ENCODE measurements at regions not wholly inside any gene's neighbourhood (a gene's known extent, or its start where the extent isn't known, plus 50 kb on each side); places are given as distances from the start of the nearest gene placed in this dataset.

DNA sequence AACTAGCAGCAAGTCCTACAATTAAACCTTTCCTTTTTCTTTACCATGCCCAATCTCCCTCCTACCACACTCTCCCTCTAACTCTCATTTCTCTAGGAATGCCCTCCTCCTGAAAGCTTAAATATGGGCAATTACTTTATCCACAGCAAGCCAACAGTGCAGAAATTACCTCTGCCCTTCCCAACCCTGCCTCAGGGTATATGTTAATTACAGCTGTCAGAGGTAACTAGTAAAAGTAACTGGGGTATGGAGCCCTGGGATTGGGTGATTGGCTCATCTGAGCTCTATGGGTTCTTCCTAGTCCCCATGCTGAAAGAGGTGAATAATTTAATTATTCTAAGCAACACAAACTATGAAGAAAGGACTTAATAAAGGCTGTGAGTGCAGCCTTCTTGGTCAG, 478.9 kb upstream of the NMUR2 start:
- no peaks in the 10 kb centered on the region for H3K4me1 ChIP-seq
- TF ChIP-seq EP300 (IDR thresholded peaks at IDR 0.05) = no peak
- TF ChIP-seq, protein P1, sequence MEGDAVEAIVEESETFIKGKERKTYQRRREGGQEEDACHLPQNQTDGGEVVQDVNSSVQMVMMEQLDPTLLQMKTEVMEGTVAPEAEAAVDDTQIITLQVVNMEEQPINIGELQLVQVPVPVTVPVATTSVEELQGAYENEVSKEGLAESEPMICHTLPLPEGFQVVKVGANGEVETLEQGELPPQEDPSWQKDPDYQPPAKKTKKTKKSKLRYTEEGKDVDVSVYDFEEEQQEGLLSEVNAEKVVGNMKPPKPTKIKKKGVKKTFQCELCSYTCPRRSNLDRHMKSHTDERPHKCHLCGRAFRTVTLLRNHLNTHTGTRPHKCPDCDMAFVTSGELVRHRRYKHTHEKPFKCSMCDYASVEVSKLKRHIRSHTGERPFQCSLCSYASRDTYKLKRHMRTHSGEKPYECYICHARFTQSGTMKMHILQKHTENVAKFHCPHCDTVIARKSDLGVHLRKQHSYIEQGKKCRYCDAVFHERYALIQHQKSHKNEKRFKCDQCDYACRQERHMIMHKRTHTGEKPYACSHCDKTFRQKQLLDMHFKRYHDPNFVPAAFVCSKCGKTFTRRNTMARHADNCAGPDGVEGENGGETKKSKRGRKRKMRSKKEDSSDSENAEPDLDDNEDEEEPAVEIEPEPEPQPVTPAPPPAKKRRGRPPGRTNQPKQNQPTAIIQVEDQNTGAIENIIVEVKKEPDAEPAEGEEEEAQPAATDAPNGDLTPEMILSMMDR (IDR thresholded peaks at IDR 0.05) = no peak
- TF ChIP-seq POLR2AphosphoS5 (IDR thresholded peaks at IDR 0.05) = no peak
- TF ChIP-seq POLR2A (IDR thresholded peaks at IDR 0.05) = no peak
- H3K4me3 ChIP-seq = no peak overlapping the region
- DNase-seq (ENCODE audit: low spot score in 2 of 2) = no peak
- no peaks in the 10 kb centered on the region for H3K9me3 ChIP-seq
- no peaks in the 10 kb centered on the region for H3K36me3 ChIP-seq
- no peaks in the 10 kb centered on the region for H3K27me3 ChIP-seq
- H3K27ac ChIP-seq = no peak overlapping the region

DNA sequence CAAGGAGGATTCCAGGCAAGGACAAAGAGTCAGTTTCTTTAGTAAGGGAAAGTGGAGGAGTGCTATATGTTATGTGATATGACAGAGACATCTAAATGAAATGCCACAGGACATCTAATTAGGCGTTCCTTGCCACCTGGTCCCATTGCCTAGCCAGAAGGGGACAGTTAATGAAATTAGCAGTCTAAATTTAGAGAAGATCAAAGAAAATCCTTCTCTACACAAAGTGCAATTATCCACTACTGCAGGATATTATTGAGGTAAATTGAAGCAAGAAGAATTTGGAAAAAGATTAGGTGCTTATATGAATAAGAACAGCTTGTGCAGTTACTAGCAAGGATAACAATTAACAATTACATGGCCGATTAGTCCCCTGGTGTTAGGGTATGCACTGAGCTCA, 495.3 kb upstream of the NMUR2 start:
- H3K4me3 ChIP-seq = no peak overlapping the region
- H3K27me3 ChIP-seq = no peaks in the 10 kb centered on the region
- no peaks in the 10 kb centered on the region for H3K36me3 ChIP-seq
- H3K9me3 ChIP-seq = no peaks in the 10 kb centered on the region
- TF ChIP-seq EP300 (IDR thresholded peaks at IDR 0.05) (no peak), POLR2A (IDR thresholded peaks at IDR 0.05) (no peak), POLR2AphosphoS5 (IDR thresholded peaks at IDR 0.05) (no peak)
- TF ChIP-seq, protein P1 (IDR thresholded peaks at IDR 0.05) = no peak
- WGBS = 76% methylated on average over 2 of the region's 2 CpGs
- no peak overlapping the region for H3K27ac ChIP-seq
- DNase-seq (ENCODE audit: low spot score in 2 of 2) = no peak
- H3K4me1 ChIP-seq = no peaks in the 10 kb centered on the region

- Histone ChIP-seq H3K36me3 (no peaks in the 10 kb centered on the region), H3K9me3 (no peaks in the 10 kb centered on the region), H3K27me3 (no peaks in the 10 kb centered on the region), H3K4me1 (no peaks in the 10 kb centered on the region), H3K27ac (no peak overlapping the region), H3K4me3 (no peak overlapping the region)
- no peak for DNase-seq (ENCODE audit: low spot score in 2 of 2)
- no peak for TF ChIP-seq POLR2AphosphoS5 (IDR thresholded peaks at IDR 0.05)
- TF ChIP-seq, protein P1 (IDR thresholded peaks at IDR 0.05) = no peak
- TF ChIP-seq POLR2A (IDR thresholded peaks at IDR 0.05) = no peak
- no peak for TF ChIP-seq EP300 (IDR thresholded peaks at IDR 0.05)
- WGBS = 48% methylated on average over 2 of the region's 2 CpGs
Measured at GRCh38 chr5:152901754-152902153, 496.7 kb upstream of the NMUR2 start.

DNA sequence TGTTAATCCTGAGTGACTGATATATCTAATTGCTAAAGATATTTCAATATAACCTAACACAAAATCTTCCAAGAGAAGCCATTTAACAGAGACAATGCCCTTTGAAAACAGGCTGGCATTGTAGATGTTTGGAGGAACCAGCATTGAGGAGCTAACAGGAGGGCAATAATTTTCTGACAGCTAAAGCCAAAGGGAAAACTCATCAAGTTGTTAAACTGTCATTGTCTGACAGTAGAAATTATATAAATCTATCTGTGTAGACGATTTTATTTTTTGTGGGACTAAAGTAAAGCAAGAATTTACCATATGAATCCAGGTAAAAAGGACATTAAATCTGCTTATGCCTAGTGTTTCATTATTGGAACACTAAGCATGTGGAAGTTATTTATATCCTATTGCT, 500.2 kb upstream of the NMUR2 start:
- WGBS = 31% methylated on average over 1 of the region's 1 CpG
- no peak overlapping the region for H3K4me3 ChIP-seq

GRCh38 chr5:152907488-152908245, 502.6 kb upstream of the NMUR2 start:
- Histone ChIP-seq H3K4me3 (no peak overlapping the region), H3K4me1 (no peaks in the 10 kb centered on the region), H3K36me3 (no peaks in the 10 kb centered on the region), H3K27me3 (no peaks in the 10 kb centered on the region), H3K27ac (no peak overlapping the region), H3K9me3 (no peaks in the 10 kb centered on the region)
- 55% methylated on average over 5 of the region's 5 CpGs for WGBS
- TF ChIP-seq POLR2A (IDR thresholded peaks at IDR 0.05) (no peak), EP300 (IDR thresholded peaks at IDR 0.05) (no peak), POLR2AphosphoS5 (IDR thresholded peaks at IDR 0.05) (no peak)
- TF ChIP-seq, protein P1 (IDR thresholded peaks at IDR 0.05) = no peak
- no peak for DNase-seq (ENCODE audit: low spot score in 2 of 2)

More for the DNA sequence above, 500.2 kb upstream of the NMUR2 start:
- no peaks in the 10 kb centered on the region for H3K36me3 ChIP-seq
- no peak for DNase-seq (ENCODE audit: low spot score in 2 of 2)
- TF ChIP-seq, protein P1 (IDR thresholded peaks at IDR 0.05) = no peak
- no peak for TF ChIP-seq EP300 (IDR thresholded peaks at IDR 0.05)
- TF ChIP-seq POLR2A (IDR thresholded peaks at IDR 0.05) = no peak
- TF ChIP-seq POLR2AphosphoS5 (IDR thresholded peaks at IDR 0.05) = no peak
- no peaks in the 10 kb centered on the region for H3K4me1 ChIP-seq
- H3K27me3 ChIP-seq = no peaks in the 10 kb centered on the region
- H3K9me3 ChIP-seq = no peaks in the 10 kb centered on the region
- no peak overlapping the region for H3K27ac ChIP-seq
